HCT116 (cell line): ENCODE measurements at regions not wholly inside any gene's neighbourhood (a gene's known extent, or its start where the extent isn't known, plus 50 kb on each side); places are given as distances from the start of the nearest gene placed in this dataset.

Source experiments
- ATAC-seq: fragments of 200-7000 bp; cut with Tn5 transposase; 2 replicates; pipeline ENCODE4 v1.9.1; 2020; ENCODE audit warnings: mild to moderate bottlenecking, moderate library complexity
- BruUV-seq: library from RNA; stranded (reverse); fragments of 400-500 nt; replicated peaks from 2 replicates; lab custom pipeline; 2021; lab: Mats Ljungman, UMichigan
- CTCF ChIA-PET: fragments of 300-600 bp; sonication (Branson Sonifier 250); formaldehyde crosslinking; loops from one replicate; lab custom pipeline; 2021; ENCODE audit warnings: antibody characterized with exemption; lab: Charles Lee
- POLR2A ChIA-PET: fragments of 300-600, 350-600 bp; sonication (Branson Sonifier 250); formaldehyde crosslinking; loops from one replicate; lab custom pipeline; 2021; ENCODE audit warnings: antibody characterized with exemption; lab: Charles Lee
- RAD21 ChIA-PET, 2 experiments: fragments of 300-600 bp; sonication (Branson Sonifier 250); formaldehyde crosslinking; loops; one replicate each; lab custom pipeline; 2023; ENCODE audit warnings: low total read pairs in 2 of 2; ENCODE audit not compliant: uncharacterized antibody in 2 of 2, unreplicated experiment in 2 of 2, low non-redundant PET in 1 of 2; lab: Charles Lee
- DNase-seq: peaks from one replicate; pipeline ENCODE4 v3.0.0-alpha.2; 2010; ENCODE audit warnings: low read depth, low spot score
- H2AFZ ChIP-seq: fragments of 200-600 bp; shearing (Covaris generic), sonication (generic); 2 replicates; pipeline ENCODE4 v1.6.1; 2017; ENCODE audit warnings: low read depth, mixed run types, mixed read lengths, antibody characterized with exemption, low read length; ENCODE audit not compliant: poor library complexity, severe bottlenecking
- H3K27ac ChIP-seq: 2 replicates; pipeline ENCODE4 v1.5.1; 2012; ENCODE audit warnings: low read depth, low read length
- H3K27me3 ChIP-seq: fragments of 200-600 bp; sonication (generic); 2 replicates; pipeline ENCODE4 v1.6.1; 2016; ENCODE audit warnings: mixed run types, low read length, mixed read lengths; ENCODE audit not compliant: insufficient read depth
- H3K36me3 ChIP-seq, 2 experiments: fragments of 200-500 bp in 1 of 2; fragments of 200-600 bp in 1 of 2; sonication (Bioruptor generic) in 1 of 2; sonication (generic) in 1 of 2; 2 replicates each; pipeline versions ENCODE4 v1.5.1 to v1.6.1; 2014 to 2016; ENCODE audit warnings: low read length in 2 of 2, inconsistent platforms in 1 of 2, mixed read lengths in 1 of 2, mixed run types in 1 of 2; ENCODE audit not compliant: insufficient read depth in 2 of 2, control insufficient read depth in 1 of 2
- H3K4me1 ChIP-seq, 2 experiments: fragments of 200-600 bp in 1 of 2; sonication (generic) in 1 of 2; 2 replicates each; pipeline versions ENCODE4 v1.5.1 to v1.6.1; 2012 to 2017; ENCODE audit warnings: low read length in 2 of 2, inconsistent platforms in 1 of 2, mild to moderate bottlenecking in 1 of 2, mixed read lengths in 1 of 2, mixed run types in 1 of 2, moderate library complexity in 1 of 2; ENCODE audit not compliant: insufficient read depth in 2 of 2, control insufficient read depth in 1 of 2
- H3K4me2 ChIP-seq: fragments of 200-600 bp; sonication (generic); 2 replicates; pipeline ENCODE4 v1.6.1; 2017; ENCODE audit warnings: mixed run types, low read length, mixed read lengths
- H3K4me3 ChIP-seq, 2 experiments: fragments of 200-600 bp in 1 of 2; sonication (generic) in 1 of 2; replicated peaks in 1 of 2; 2 replicates each; pipeline ENCODE4 v1.5.1; 2011 to 2016; ENCODE audit warnings: low read length in 2 of 2, control low read depth in 1 of 2, low read depth in 1 of 2, mild to moderate bottlenecking in 1 of 2, mixed read lengths in 1 of 2, mixed run types in 1 of 2
- H3K79me2 ChIP-seq: fragments of 200-600 bp; sonication (generic); 2 replicates; pipeline ENCODE4 v1.6.1; 2017; ENCODE audit warnings: mild to moderate bottlenecking, mixed run types, low read length, moderate library complexity, mixed read lengths; ENCODE audit not compliant: insufficient read depth
- H3K9ac ChIP-seq: fragments of 200-600 bp; sonication (generic); 2 replicates; pipeline ENCODE4 v1.6.1; 2016; ENCODE audit warnings: low read length, mixed read lengths
- H3K9me2 ChIP-seq: fragments of 200-600 bp; sonication (generic), shearing (Covaris generic); 2 replicates; pipeline ENCODE4 v1.6.1; 2017; ENCODE audit warnings: mixed run types, mild to moderate bottlenecking, moderate library complexity; ENCODE audit not compliant: insufficient read depth
- H3K9me3 ChIP-seq, 2 experiments: fragments of 200-500 bp in 1 of 2; fragments of 200-600 bp in 1 of 2; sonication (Bioruptor generic) in 1 of 2; sonication (generic) in 1 of 2; 2 replicates each; pipeline ENCODE4 v1.6.1; 2014 to 2017; ENCODE audit warnings: low read length in 2 of 2, mixed read lengths in 2 of 2, inconsistent platforms in 1 of 2, low read depth in 1 of 2, mild to moderate bottlenecking in 1 of 2, mixed run types in 1 of 2, moderate library complexity in 1 of 2; ENCODE audit not compliant: control insufficient read depth in 1 of 2, insufficient read depth in 1 of 2
- H4K20me1 ChIP-seq: fragments of 200-600 bp; sonication (generic), shearing (Covaris generic); 2 replicates; pipeline ENCODE4 v1.6.1; 2017; ENCODE audit warnings: mixed run types, mild to moderate bottlenecking, moderate library complexity; ENCODE audit not compliant: insufficient read depth
- CBX3 ChIP-seq: IDR thresholded peaks from 2 replicates; pipeline ENCODE4 v1.6.1; 2012; ENCODE audit warnings: low read depth
- CEBPB ChIP-seq: IDR thresholded peaks from 2 replicates; pipeline ENCODE4 v1.6.1; 2012; ENCODE audit warnings: low read depth
- EZH2 ChIP-seq: fragments of 200-600 bp; sonication (generic); IDR thresholded peaks from 2 replicates; pipeline ENCODE4 v1.6.1; 2017; ENCODE audit warnings: antibody characterized with exemption, mixed run types
- EZH2phosphoT487 ChIP-seq: fragments of 200-600 bp; IDR thresholded peaks from 2 replicates; pipeline ENCODE4 v1.6.1; 2018; ENCODE audit warnings: antibody characterized with exemption, borderline replicate concordance
- JUND ChIP-seq: IDR thresholded peaks from 2 replicates; pipeline ENCODE4 v1.6.1; 2012
- RAD21 ChIP-seq: IDR thresholded peaks from 2 replicates; pipeline ENCODE4 v1.6.1; 2012; ENCODE audit warnings: low read depth, mild to moderate bottlenecking
- SIN3A ChIP-seq: IDR thresholded peaks from 2 replicates; pipeline ENCODE4 v1.6.1; 2012; ENCODE audit warnings: low read depth
- SRF ChIP-seq: IDR thresholded peaks from 2 replicates; pipeline ENCODE4 v1.6.1; 2012; ENCODE audit warnings: low read depth
- YY1 ChIP-seq: IDR thresholded peaks from 2 replicates; pipeline ENCODE4 v1.6.1; 2011; ENCODE audit warnings: low read length, low read depth, moderate library complexity, mild to moderate bottlenecking; ENCODE audit not compliant: insufficient replicate concordance; ENCODE audit errors: extremely low read depth
- ZFX ChIP-seq: fragments of 450-650 bp; IDR thresholded peaks from 2 replicates; pipeline ENCODE4 v1.6.1; 2017
- intact Hi-C: fragments of 100-400 bp; cut with micrococcal nuclease; formaldehyde crosslinking; loops from 2 replicates; pipeline ENCODE4 v1.10.0; 2022
- TF ChIP-seq, protein P1 (sequence below), 3 experiments: fragments of 200-600 bp in 1 of 3; sonication (generic) in 1 of 3; IDR thresholded peaks in 2 of 3; conservative IDR thresholded peaks in 1 of 3; 2 replicates each; pipeline ENCODE4 v1.5.1; 2012 to 2017; ENCODE audit warnings: low read depth in 2 of 3, low read length in 2 of 3, antibody characterized with exemption in 1 of 3, borderline replicate concordance in 1 of 3, control low read depth in 1 of 3, mild to moderate bottlenecking in 1 of 3, mixed read lengths in 1 of 3, mixed run types in 1 of 3, moderate library complexity in 1 of 3; ENCODE audit not compliant: insufficient read depth in 1 of 3
- TF ChIP-seq, protein P2 (sequence below): IDR thresholded peaks from 2 replicates; pipeline ENCODE4 v1.6.1; 2011; ENCODE audit warnings: mild to moderate bottlenecking, low read length, moderate library complexity; ENCODE audit not compliant: insufficient replicate concordance; ENCODE audit errors: extremely low read depth
- TF ChIP-seq, protein P3 (sequence below): IDR thresholded peaks from 2 replicates; pipeline ENCODE4 v1.6.1; 2012; ENCODE audit warnings: low read depth

DNA sequence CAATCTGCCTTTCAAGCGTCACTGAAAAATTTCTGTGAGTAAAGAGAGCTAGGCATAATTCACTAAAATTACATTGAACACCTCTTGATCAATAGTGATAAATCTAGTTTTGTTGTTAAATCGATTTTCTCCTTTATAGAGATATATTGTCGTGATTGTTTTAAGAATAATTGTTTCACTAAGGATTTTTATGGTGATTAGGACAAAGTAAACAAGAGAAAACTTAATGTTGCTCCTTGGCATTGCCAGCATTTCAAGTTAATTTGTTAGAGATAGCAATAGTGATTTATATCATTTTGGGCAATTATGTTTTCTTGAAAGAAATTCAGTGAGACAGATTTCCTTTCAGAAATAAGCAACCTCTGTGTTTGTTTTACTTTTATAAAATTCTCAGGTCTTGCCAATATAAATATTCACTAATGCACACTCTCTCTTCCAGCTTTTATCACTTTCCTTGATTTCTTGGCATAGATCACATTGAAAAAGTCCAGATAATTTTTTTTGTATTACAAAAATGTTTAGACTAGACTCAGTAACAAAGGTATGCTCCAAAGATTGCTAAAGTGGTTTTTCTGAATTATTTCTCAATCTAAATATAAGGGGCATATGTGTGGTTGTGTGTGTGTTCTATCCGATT, 538.7 kb downstream of the TFEC start (continued):
- TF ChIP-seq, protein P1, sequence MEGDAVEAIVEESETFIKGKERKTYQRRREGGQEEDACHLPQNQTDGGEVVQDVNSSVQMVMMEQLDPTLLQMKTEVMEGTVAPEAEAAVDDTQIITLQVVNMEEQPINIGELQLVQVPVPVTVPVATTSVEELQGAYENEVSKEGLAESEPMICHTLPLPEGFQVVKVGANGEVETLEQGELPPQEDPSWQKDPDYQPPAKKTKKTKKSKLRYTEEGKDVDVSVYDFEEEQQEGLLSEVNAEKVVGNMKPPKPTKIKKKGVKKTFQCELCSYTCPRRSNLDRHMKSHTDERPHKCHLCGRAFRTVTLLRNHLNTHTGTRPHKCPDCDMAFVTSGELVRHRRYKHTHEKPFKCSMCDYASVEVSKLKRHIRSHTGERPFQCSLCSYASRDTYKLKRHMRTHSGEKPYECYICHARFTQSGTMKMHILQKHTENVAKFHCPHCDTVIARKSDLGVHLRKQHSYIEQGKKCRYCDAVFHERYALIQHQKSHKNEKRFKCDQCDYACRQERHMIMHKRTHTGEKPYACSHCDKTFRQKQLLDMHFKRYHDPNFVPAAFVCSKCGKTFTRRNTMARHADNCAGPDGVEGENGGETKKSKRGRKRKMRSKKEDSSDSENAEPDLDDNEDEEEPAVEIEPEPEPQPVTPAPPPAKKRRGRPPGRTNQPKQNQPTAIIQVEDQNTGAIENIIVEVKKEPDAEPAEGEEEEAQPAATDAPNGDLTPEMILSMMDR (IDR thresholded peaks at IDR 0.05 in 2 of 3, conservative IDR thresholded peaks at IDR 0.05 in 1 of 3; ENCODE audit: borderline replicate concordance in 1 of 3, insufficient read depth in 1 of 3, low read depth in 2 of 3, low read length in 2 of 3) = no peak
- TF ChIP-seq RAD21 (no peak), CBX3 (no peak), ZFX (no peak), EZH2 (no peak)

DNA sequence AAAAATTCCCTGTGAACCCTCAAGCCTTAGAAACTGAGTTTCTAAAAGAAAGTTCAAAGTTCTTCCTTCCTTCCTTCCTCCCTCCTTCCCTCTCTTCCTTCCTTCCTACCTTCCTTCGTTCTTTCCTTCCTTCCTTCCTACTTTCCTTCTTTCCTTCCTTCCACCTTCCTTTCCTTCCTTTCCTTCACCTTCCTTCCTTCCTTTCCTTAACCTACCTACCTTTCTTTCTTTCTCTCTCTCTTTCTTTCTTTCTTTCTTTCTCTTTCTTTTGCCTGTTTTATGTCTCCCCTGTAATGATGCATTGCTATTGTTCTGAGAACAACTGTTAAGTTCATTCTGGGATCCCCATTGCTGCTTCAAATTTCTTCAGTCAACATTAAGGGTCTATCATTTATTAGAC, 551.1 kb downstream of the TFEC start:
- no peaks in the 10 kb centered on the region for H3K4me1 ChIP-seq
- no peak overlapping the region for H3K4me2 ChIP-seq
- CTCF ChIA-PET = interaction anchor here (0.9 kb wide), 1 partner anchor 1398 kb away, joined by 3 read pairs; no protein-coding TSS in a partner anchor
- BruUV-seq = no TSS peak
- no peak overlapping the region for H3K27ac ChIP-seq
- no peak for DNase-seq
- H3K9me3 ChIP-seq = no peaks in the 10 kb centered on the region
- TF ChIP-seq, protein P2, sequence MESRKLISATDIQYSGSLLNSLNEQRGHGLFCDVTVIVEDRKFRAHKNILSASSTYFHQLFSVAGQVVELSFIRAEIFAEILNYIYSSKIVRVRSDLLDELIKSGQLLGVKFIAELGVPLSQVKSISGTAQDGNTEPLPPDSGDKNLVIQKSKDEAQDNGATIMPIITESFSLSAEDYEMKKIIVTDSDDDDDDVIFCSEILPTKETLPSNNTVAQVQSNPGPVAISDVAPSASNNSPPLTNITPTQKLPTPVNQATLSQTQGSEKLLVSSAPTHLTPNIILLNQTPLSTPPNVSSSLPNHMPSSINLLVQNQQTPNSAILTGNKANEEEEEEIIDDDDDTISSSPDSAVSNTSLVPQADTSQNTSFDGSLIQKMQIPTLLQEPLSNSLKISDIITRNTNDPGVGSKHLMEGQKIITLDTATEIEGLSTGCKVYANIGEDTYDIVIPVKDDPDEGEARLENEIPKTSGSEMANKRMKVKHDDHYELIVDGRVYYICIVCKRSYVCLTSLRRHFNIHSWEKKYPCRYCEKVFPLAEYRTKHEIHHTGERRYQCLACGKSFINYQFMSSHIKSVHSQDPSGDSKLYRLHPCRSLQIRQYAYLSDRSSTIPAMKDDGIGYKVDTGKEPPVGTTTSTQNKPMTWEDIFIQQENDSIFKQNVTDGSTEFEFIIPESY = no peak
- TF ChIP-seq SIN3A (no peak), CEBPB (no peak), SRF (no peak), YY1 (no peak), CBX3 (no peak), EZH2phosphoT487 (no peak), JUND (no peak), RAD21 (no peak)
- TF ChIP-seq, protein P1 (IDR thresholded peaks at IDR 0.05 in 2 of 3, conservative IDR thresholded peaks at IDR 0.05 in 1 of 3; ENCODE audit: borderline replicate concordance in 1 of 3, insufficient read depth in 1 of 3, low read depth in 2 of 3, low read length in 2 of 3) = no peak
- TF ChIP-seq, protein P3, sequence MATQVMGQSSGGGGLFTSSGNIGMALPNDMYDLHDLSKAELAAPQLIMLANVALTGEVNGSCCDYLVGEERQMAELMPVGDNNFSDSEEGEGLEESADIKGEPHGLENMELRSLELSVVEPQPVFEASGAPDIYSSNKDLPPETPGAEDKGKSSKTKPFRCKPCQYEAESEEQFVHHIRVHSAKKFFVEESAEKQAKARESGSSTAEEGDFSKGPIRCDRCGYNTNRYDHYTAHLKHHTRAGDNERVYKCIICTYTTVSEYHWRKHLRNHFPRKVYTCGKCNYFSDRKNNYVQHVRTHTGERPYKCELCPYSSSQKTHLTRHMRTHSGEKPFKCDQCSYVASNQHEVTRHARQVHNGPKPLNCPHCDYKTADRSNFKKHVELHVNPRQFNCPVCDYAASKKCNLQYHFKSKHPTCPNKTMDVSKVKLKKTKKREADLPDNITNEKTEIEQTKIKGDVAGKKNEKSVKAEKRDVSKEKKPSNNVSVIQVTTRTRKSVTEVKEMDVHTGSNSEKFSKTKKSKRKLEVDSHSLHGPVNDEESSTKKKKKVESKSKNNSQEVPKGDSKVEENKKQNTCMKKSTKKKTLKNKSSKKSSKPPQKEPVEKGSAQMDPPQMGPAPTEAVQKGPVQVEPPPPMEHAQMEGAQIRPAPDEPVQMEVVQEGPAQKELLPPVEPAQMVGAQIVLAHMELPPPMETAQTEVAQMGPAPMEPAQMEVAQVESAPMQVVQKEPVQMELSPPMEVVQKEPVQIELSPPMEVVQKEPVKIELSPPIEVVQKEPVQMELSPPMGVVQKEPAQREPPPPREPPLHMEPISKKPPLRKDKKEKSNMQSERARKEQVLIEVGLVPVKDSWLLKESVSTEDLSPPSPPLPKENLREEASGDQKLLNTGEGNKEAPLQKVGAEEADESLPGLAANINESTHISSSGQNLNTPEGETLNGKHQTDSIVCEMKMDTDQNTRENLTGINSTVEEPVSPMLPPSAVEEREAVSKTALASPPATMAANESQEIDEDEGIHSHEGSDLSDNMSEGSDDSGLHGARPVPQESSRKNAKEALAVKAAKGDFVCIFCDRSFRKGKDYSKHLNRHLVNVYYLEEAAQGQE = no peak
- TF ChIP-seq, all 23 proteins: peak for 0
- H3K36me3 ChIP-seq = no peaks in the 10 kb centered on the region
- H2AFZ ChIP-seq = no peak overlapping the region
- H3K79me2 ChIP-seq = no peaks in the 10 kb centered on the region
- ChIA-PET RAD21 (no interaction called here), POLR2A (no interaction called here)
- intact Hi-C loops = no loop called here
- H3K9me2 ChIP-seq = no peaks in the 10 kb centered on the region
- no peaks in the 10 kb centered on the region for H3K27me3 ChIP-seq
- ATAC-seq = no peak
- no peak overlapping the region for H3K4me3 ChIP-seq
- H3K9ac ChIP-seq = no peak overlapping the region
- no peaks in the 10 kb centered on the region for H4K20me1 ChIP-seq
